AG09319 (cell line): ENCODE measurements at regions not wholly inside any gene's neighbourhood (a gene's known extent, or its start where the extent isn't known, plus 50 kb on each side); places are given as distances from the start of the nearest gene placed in this dataset.

Source experiments
- DNase-seq: peaks from one replicate; pipeline ENCODE4 v3.0.0-alpha.2; 2010; ENCODE audit warnings: low read depth; ENCODE audit errors: extremely low read depth
- CTCF ChIP-seq: IDR thresholded peaks from 2 replicates; pipeline ENCODE4 v1.5.1; 2011; ENCODE audit warnings: low read depth, mild to moderate bottlenecking, inconsistent platforms, low read length, moderate library complexity

GRCh38 chr17:33435721-33436301 is 142.7 kb upstream of the ASIC2 start:
- TF ChIP-seq CTCF, result no peak
- no peak for DNase-seq

- TF ChIP-seq CTCF, result no peak
- DNase-seq, result no peak
Observed at GRCh38 chr17:33436321-33436720, 143.2 kb upstream of the ASIC2 start.

- DNase-seq, result no peak
- TF ChIP-seq CTCF, result no peak
Observed at GRCh38 chr17:33438139-33438538, 145.0 kb upstream of the ASIC2 start.

- DNase-seq, result no peak
- no peak for TF ChIP-seq CTCF
Observed at GRCh38 chr17:33438578-33438977, 145.5 kb upstream of the ASIC2 start.

GRCh38 chr17:33442320-33442719 is 149.2 kb upstream of the ASIC2 start:
- DNase-seq, result no peak
- no peak for TF ChIP-seq CTCF

- no peak for DNase-seq
- no peak for TF ChIP-seq CTCF
Observed at GRCh38 chr17:33444731-33445130, 151.6 kb upstream of the ASIC2 start.

- DNase-seq, result no peak
- no peak for TF ChIP-seq CTCF
Observed at GRCh38 chr17:33447090-33447489, 154.0 kb upstream of the ASIC2 start.
